Breast epithelium (tissue), 4 donors: ENCODE measurements at regions not wholly inside any gene's neighbourhood (a gene's known extent, or its start where the extent isn't known, plus 50 kb on each side); places are given as distances from the start of the nearest gene placed in this dataset.

Source experiments
- DNase-seq, 2 donors: peaks; one replicate each; pipeline ENCODE4 v3.0.0-alpha.2; 2019; ENCODE audit warnings: low spot score in 2 of 2
- H3K27ac ChIP-seq, 2 donors: fragments of 200-600 bp; sonication (generic) in 1 of 2; one replicate each; pipeline ENCODE4 v1.5.1; 2016 to 2019; ENCODE audit warnings: mild to moderate bottlenecking in 1 of 2
- H3K27me3 ChIP-seq, 2 donors: fragments of 200-600 bp; sonication (generic) in 1 of 2; one replicate each; pipeline versions ENCODE4 v1.5.1 to v1.6.0; 2017 to 2019; ENCODE audit warnings: control low read depth in 1 of 2, mild to moderate bottlenecking in 1 of 2
- H3K36me3 ChIP-seq: fragments of 200-600 bp; one replicate; pipeline ENCODE4 v1.5.1; 2019
- H3K4me1 ChIP-seq, 2 donors: fragments of 200-600 bp; sonication (generic); one replicate each; pipeline ENCODE4 v1.5.1; 2016 to 2019; ENCODE audit warnings: control low read depth in 1 of 2
- H3K4me3 ChIP-seq, 3 donors: fragments of 200-600 bp; sonication (generic); 1 replicate in 2 of 3; 2 replicates in 1 of 3; pipeline ENCODE4 v1.5.1; 2016 to 2019; ENCODE audit warnings: mild to moderate bottlenecking in 3 of 3, moderate library complexity in 2 of 3
- H3K9me3 ChIP-seq, 2 donors: fragments of 200-600 bp; sonication (generic) in 1 of 2; one replicate each; pipeline ENCODE4 v1.5.1; 2016 to 2019; ENCODE audit warnings: control low read depth in 1 of 2
- POLR2A ChIP-seq: fragments of 450-650 bp; IDR thresholded peaks from one replicate; pipeline ENCODE4 v1.6.1; 2016; ENCODE audit warnings: antibody characterized with exemption, mild to moderate bottlenecking, moderate library complexity
- POLR2AphosphoS5 ChIP-seq, 3 donors: sonication (generic); formaldehyde crosslinking; IDR thresholded peaks; one replicate each; pipeline ENCODE4 v1.6.1; 2017; ENCODE audit warnings: antibody characterized with exemption in 3 of 3
- intact Hi-C: fragments of 100-400 bp; cut with DNase I; formaldehyde crosslinking; loops from one replicate; pipeline ENCODE4 v1.15.1; 2023; ENCODE audit warnings: low total_unique reads
- TF ChIP-seq, protein P1 (sequence below), 3 donors: fragments of 450-650 bp; IDR thresholded peaks; one replicate each; pipeline ENCODE4 v1.5.1; 2016 to 2017; ENCODE audit warnings: antibody characterized with exemption in 3 of 3, mild to moderate bottlenecking in 3 of 3, moderate library complexity in 3 of 3

DNA sequence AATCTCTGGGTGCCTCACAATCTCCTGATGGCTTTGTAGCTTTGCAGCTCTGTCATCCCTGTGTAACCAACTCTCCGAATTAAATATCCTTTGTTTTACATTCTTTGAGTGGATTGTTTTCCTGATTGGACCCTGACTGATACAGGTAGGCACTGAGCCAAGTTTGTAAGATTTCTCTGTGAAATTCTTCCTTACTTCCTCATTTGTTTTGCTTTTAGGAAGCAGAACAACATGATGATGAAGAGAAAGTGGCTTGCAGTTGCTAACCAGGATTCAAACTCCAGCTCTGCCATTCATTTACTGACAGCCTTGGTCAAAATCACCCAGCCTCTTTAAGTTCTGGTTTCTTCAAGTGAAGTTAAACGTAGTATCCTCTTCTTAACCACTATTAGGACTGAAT is 452.3 kb downstream of the OMA1 start:
- TF ChIP-seq, protein P1, sequence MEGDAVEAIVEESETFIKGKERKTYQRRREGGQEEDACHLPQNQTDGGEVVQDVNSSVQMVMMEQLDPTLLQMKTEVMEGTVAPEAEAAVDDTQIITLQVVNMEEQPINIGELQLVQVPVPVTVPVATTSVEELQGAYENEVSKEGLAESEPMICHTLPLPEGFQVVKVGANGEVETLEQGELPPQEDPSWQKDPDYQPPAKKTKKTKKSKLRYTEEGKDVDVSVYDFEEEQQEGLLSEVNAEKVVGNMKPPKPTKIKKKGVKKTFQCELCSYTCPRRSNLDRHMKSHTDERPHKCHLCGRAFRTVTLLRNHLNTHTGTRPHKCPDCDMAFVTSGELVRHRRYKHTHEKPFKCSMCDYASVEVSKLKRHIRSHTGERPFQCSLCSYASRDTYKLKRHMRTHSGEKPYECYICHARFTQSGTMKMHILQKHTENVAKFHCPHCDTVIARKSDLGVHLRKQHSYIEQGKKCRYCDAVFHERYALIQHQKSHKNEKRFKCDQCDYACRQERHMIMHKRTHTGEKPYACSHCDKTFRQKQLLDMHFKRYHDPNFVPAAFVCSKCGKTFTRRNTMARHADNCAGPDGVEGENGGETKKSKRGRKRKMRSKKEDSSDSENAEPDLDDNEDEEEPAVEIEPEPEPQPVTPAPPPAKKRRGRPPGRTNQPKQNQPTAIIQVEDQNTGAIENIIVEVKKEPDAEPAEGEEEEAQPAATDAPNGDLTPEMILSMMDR (IDR thresholded peaks at IDR 0.05), result no peak
- TF ChIP-seq POLR2AphosphoS5 (IDR thresholded peaks at IDR 0.05), result no peak
- no peak for TF ChIP-seq POLR2A
- H3K4me3 ChIP-seq, result no peak overlapping the region
- H3K4me1 ChIP-seq, result no peaks in the 10 kb centered on the region
- no peaks in the 10 kb centered on the region for H3K27me3 ChIP-seq
- H3K9me3 ChIP-seq, result no peaks in the 10 kb centered on the region
- H3K36me3 ChIP-seq, result no peaks in the 10 kb centered on the region
- no peak for DNase-seq
- no peak overlapping the region for H3K27ac ChIP-seq
- intact Hi-C loops, result no loop called here

DNA sequence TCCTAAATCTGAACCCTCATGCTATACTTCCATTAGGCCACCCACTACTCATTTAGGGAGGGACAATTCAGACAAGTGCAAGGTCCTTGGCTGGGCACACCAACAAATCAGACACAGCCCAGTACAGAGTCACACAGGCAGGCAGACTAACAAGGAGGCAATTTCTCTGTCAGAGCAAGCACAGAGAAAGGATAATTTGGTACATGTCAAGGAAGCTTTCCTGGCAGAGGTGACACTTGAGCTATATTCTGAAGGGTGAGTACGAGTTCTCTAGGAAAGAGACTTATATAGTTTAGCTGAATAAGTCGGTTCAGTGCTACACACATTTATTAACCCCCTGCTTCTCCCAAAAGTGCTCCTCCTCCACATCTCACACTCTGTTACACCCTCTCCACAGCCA is 455.9 kb downstream of the OMA1 start:
- TF ChIP-seq, protein P1 (IDR thresholded peaks at IDR 0.05), result no peak
- no peaks in the 10 kb centered on the region for H3K4me1 ChIP-seq
- no peaks in the 10 kb centered on the region for H3K27me3 ChIP-seq
- H3K4me3 ChIP-seq, result no peak overlapping the region
- no peaks in the 10 kb centered on the region for H3K9me3 ChIP-seq
- no peak overlapping the region for H3K27ac ChIP-seq
- no peaks in the 10 kb centered on the region for H3K36me3 ChIP-seq
- intact Hi-C loops, result no loop called here
- no peak for DNase-seq

DNA sequence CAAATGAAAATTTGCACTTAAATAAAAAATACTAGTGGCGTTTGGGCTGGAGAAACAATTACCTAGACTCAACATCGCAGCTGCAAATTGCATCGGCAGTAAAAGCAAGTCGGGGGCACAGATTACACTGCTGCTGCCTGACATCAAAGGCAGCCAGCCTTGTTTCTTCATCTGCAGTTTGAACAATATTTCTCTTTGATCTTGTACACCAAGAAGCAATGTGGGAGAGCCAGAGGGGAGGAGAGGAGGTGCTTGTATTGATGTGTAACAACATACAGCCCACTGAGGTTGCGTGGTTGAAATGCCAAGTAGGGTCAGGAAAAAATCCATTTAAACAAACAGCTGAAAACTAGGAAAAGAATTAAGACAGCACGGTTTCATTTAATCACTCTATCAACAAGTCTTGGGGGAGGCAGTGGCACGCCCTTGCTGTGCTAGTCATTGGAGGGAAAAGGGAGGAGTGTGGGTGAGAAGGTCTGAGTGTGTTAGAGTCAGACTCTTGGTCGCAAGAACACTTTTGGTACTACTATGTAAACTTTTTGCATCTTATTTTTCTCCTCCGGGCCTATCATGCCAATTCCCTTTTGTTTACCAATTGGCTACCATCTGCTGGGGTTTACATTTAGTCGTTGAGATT is 456.5 kb downstream of the OMA1 start:
- Histone ChIP-seq H3K27ac (no peak overlapping the region), H3K4me3 (no peak overlapping the region), H3K36me3 (no peaks in the 10 kb centered on the region), H3K4me1 (no peaks in the 10 kb centered on the region), H3K27me3 (no peaks in the 10 kb centered on the region), H3K9me3 (no peaks in the 10 kb centered on the region)
- intact Hi-C loops, result no loop called here
- TF ChIP-seq, protein P1 (IDR thresholded peaks at IDR 0.05), result no peak
- no peak for TF ChIP-seq POLR2AphosphoS5 (IDR thresholded peaks at IDR 0.05)
- TF ChIP-seq POLR2A, result no peak
- no peak for DNase-seq

DNA sequence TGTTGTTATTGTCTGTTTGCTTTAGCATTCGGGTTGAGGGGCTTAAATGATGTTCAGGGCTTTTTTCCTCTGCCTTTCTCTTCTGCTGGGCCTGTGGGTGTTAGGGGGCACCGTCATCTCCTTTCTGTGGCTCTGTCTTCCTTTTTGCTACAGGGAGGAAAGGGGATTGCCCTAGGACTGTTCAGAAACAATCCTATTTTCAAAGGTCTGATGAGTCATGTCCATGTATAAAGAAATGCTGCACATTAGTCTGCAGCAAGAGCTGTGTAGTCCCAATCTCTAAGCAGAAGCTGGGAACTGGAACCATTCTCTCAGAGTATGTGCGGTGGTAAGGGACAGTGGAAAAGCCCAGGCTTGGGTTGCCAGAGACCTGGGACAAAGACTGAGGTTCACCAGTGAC is 462.3 kb downstream of the OMA1 start:
- Histone ChIP-seq H3K4me1 (no peaks in the 10 kb centered on the region), H3K4me3 (no peak overlapping the region), H3K27ac (no peak overlapping the region), H3K27me3 (no peaks in the 10 kb centered on the region), H3K36me3 (no peaks in the 10 kb centered on the region), H3K9me3 (no peaks in the 10 kb centered on the region)
- intact Hi-C loops, result no loop called here
- no peak for DNase-seq
- TF ChIP-seq, protein P1 (IDR thresholded peaks at IDR 0.05), result no peak
- no peak for TF ChIP-seq POLR2A
- no peak for TF ChIP-seq POLR2AphosphoS5 (IDR thresholded peaks at IDR 0.05)

DNA sequence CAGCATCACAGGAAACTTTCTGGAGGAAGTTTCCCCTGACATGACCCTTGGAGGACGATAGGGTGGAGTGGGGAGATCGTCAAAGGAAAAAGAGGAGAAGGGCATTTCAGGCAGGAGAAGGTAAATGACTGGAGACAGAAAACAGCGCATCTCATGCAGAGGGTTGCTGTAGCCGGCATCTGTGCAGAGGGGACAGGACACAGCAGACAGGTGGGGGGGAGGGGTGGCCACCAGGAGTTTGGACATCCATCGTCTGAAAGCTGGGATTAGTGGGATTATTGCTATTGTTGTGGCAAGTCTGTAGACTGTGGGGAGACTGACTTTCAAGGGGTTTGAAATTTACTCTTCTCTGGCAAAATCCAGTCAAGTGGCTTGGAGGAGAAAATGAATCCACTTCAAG is 463.9 kb downstream of the OMA1 start:
- no peak for DNase-seq
- intact Hi-C loops, result no loop called here
- TF ChIP-seq POLR2A (no peak), POLR2AphosphoS5 (IDR thresholded peaks at IDR 0.05) (no peak)
- TF ChIP-seq, protein P1 (IDR thresholded peaks at IDR 0.05), result no peak
- Histone ChIP-seq H3K27me3 (no peaks in the 10 kb centered on the region), H3K4me3 (no peak overlapping the region), H3K27ac (no peak overlapping the region), H3K4me1 (no peaks in the 10 kb centered on the region), H3K9me3 (no peaks in the 10 kb centered on the region), H3K36me3 (no peaks in the 10 kb centered on the region)
